Pancreas (tissue), 10 donors: ENCODE measurements at regions not wholly inside any gene's neighbourhood (a gene's known extent, or its start where the extent isn't known, plus 50 kb on each side); places are given as distances from the start of the nearest gene placed in this dataset.
"Not testable (repeated sequence)": the region's sequence is repeated elsewhere in the genome, so short reads cannot be mapped to it uniquely, and the experiment has no call there.

ENCODE experiments used
- ATAC-seq, 4 donors: fragments of 200-7000 bp; cut with Tn5 transposase; one replicate each; pipeline versions ENCODE4 v1.8.0 to v1.9.1; 2020; ENCODE audit warnings: mild to moderate bottlenecking in 4 of 4, moderate library complexity in 4 of 4
- DNase-seq, 6 donors: peaks; one replicate each; pipeline ENCODE4 v3.0.0-alpha.2; 2020
- FAIRE-seq: peaks from 2 replicates; lab custom pipeline; 2012; peaks lifted over from hg19 to GRCh38; lab: Jason Lieb, UNC
- H3K27ac ChIP-seq, 4 donors: fragments of 200-600 bp; sonication (generic); 1 replicate in 3 of 4; 2 replicates in 1 of 4; pipeline versions ENCODE4 v1.5.0 to v1.8.0; 2020
- H3K27me3 ChIP-seq, 4 donors: fragments of 200-600 bp; one replicate each; pipeline ENCODE4 v1.8.0; 2021
- H3K36me3 ChIP-seq, 3 donors: fragments of 200-600 bp; sonication (generic) in 1 of 3; one replicate each; pipeline versions ENCODE4 v1.5.0 to v1.8.0; 2020 to 2021
- H3K4me1 ChIP-seq, 3 donors: fragments of 200-600 bp; one replicate each; pipeline ENCODE4 v1.8.0; 2021
- H3K4me3 ChIP-seq, 4 donors: fragments of 200-600 bp; sonication (generic) in 2 of 4; one replicate each; pipeline versions ENCODE4 v1.5.0 to v1.8.0; 2020 to 2021
- H3K9me3 ChIP-seq, 4 donors: fragments of 200-600 bp; one replicate each; pipeline ENCODE4 v1.8.0; 2021
- WGBS, 2 donors: extraction: QIAGEN DNeasy Blood & Tissue Kit; methylation state at CpG; one replicate each; pipeline ENCODE4 v1.1.7; 2013; 5-methylcytosine and 5-hydroxymethylcytosine counted together
- intact Hi-C, 3 donors: fragments of 100-400 bp; cut with DNase I; formaldehyde crosslinking; loops; one replicate each; pipeline versions ENCODE4 v1.11.1 to v1.14.2; 2022
- TF ChIP-seq, protein P1 (sequence below), 4 donors: fragments of 200-600 bp; sonication (generic) in 3 of 4; IDR thresholded peaks; one replicate each; pipeline versions ENCODE4 v1.5.0 to v1.8.0; 2021; ENCODE audit warnings: antibody characterized with exemption in 4 of 4
- donor health status: healthy with polysubstance abuse.
- donor health status: DM: no; HTN: no; CAD: no; lungs with moderate emphysema.
- donor health status: DM: no; HTN: no; CAD: no.
- donor health status: control.
- donor health status: control.
- donor health status: Bipolar disorder and iron deficiency.
- donor health status: DM: yes; HTN: yes; CAD: no.
- donor health status: DM: no; HTN: no; CAD: no.
- donor health status: DM: no; HTN: no; CAD: no.
- donor health status: DM: yes; HTN: yes; CAD: no.

DNA sequence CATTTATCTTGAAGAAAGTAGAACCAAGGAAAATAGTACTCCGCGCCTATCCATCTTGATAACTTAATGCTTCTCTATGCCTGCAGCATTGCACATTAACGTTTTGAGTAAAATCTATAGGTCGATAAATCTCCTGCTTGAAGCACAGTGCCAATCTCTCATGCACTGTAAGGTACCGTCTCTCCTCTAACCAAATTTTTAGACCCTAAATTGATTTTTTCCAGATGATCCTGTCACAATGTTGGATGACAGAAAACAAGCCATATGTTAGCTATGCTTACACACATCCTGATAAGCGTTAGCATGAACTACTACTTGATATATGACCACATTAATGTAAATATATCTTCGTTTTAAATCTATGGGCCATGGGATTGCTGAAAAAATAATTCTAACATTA lies 723.8 kb upstream of the CDH6 start:
- DNase-seq (no peak), FAIRE-seq (no peak), ATAC-seq (no peak)
- Histone ChIP-seq H3K27me3 (no peaks in the 10 kb centered on the region), H3K36me3 (no peaks in the 10 kb centered on the region), H3K9me3 (no peaks in the 10 kb centered on the region), H3K27ac (no peak overlapping the region), H3K4me3 (no peak overlapping the region), H3K4me1 (no peaks in the 10 kb centered on the region)
- WGBS, 2 donors = 56 to 62% methylated on average over 7 of the region's 7 CpGs
- intact Hi-C loops = no loop called here
- TF ChIP-seq, protein P1, sequence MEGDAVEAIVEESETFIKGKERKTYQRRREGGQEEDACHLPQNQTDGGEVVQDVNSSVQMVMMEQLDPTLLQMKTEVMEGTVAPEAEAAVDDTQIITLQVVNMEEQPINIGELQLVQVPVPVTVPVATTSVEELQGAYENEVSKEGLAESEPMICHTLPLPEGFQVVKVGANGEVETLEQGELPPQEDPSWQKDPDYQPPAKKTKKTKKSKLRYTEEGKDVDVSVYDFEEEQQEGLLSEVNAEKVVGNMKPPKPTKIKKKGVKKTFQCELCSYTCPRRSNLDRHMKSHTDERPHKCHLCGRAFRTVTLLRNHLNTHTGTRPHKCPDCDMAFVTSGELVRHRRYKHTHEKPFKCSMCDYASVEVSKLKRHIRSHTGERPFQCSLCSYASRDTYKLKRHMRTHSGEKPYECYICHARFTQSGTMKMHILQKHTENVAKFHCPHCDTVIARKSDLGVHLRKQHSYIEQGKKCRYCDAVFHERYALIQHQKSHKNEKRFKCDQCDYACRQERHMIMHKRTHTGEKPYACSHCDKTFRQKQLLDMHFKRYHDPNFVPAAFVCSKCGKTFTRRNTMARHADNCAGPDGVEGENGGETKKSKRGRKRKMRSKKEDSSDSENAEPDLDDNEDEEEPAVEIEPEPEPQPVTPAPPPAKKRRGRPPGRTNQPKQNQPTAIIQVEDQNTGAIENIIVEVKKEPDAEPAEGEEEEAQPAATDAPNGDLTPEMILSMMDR (IDR thresholded peaks at IDR 0.05) = no peak

DNA sequence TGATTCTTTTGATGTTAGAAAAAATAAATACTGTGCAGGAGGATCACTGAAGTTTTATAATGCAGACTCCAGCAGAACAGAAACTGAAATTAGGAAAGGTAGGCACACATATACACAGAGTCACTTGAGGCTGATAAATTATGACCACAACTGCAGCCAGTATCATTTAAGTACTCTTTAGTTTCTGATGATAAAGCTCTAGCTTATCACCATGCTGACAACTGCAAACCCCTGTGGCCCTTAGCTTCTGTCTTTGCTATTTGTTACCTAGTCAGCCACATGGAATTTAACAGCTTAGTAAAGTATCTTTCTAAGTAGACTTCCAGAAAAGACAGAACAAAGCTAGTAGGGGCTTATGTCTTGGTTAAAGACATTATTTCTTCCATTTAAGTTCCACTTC lies 734.8 kb upstream of the CDH6 start:
- DNase-seq (no peak), FAIRE-seq (no peak), ATAC-seq (no peak)
- no peak overlapping the region for H3K27ac ChIP-seq
- intact Hi-C loops = no loop called here
- no peaks in the 10 kb centered on the region for H3K27me3 ChIP-seq
- H3K9me3 ChIP-seq = no peaks in the 10 kb centered on the region
- TF ChIP-seq, protein P1 (IDR thresholded peaks at IDR 0.05) = no peak
- H3K4me1 ChIP-seq = no peaks in the 10 kb centered on the region
- no peaks in the 10 kb centered on the region for H3K36me3 ChIP-seq
- H3K4me3 ChIP-seq = no peak overlapping the region

DNA sequence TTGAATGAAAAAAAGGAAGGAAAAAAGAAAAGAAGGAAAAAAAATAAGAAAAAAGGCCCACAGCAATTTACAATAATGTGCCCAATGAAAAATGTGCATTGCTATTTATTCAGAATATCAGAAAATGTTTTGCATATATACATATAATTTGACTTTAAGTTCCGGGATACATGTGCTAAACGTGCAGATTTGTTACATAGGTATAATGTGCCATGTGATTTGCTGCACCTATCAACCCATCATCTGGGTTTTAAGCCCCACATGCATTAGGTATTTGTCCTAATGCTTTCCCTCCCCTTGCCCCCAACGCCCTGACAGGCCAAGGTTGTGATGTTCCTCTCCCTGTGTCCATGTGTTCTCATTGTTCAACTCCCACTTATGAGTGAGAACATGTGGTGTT lies 738.0 kb upstream of the CDH6 start:
- H3K27me3 ChIP-seq, H3K4me1 ChIP-seq, FAIRE-seq, H3K27ac ChIP-seq, H3K9me3 ChIP-seq, ATAC-seq, intact Hi-C loops, H3K36me3 ChIP-seq, DNase-seq, H3K4me3 ChIP-seq: not testable (repeated sequence)
- 61 to 72% methylated on average over 3 of the region's 3 CpGs for WGBS, 2 donors

DNA sequence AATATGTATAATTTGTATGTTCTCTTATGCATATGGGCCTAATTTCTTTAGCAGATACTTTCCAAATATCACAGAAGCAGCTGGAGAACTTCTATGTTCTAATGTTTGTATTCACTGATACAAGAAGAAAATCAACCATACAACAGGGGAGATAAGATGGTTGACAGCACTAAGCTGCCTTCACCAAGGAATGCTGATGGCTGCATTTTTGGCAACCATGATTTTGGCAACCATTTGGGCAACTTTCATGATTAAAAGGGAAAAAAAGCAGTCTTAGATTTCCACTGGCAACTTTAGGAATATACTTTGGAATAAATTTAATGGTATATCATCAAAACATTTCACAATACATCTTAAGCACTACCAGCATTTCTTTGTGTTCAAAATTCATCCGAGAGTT lies 740.3 kb upstream of the CDH6 start:
- no peaks in the 10 kb centered on the region for H3K27me3 ChIP-seq
- no peaks in the 10 kb centered on the region for H3K4me1 ChIP-seq
- TF ChIP-seq, protein P1 (IDR thresholded peaks at IDR 0.05) = no peak
- no peak overlapping the region for H3K27ac ChIP-seq
- no peak for FAIRE-seq
- 48 to 52% methylated on average over 1 of the region's 1 CpG for WGBS, 2 donors
- no peak overlapping the region for H3K4me3 ChIP-seq
- intact Hi-C loops = no loop called here
- no peaks in the 10 kb centered on the region for H3K9me3 ChIP-seq
- no peak for ATAC-seq
- H3K36me3 ChIP-seq = no peaks in the 10 kb centered on the region
- DNase-seq = no peak

DNA sequence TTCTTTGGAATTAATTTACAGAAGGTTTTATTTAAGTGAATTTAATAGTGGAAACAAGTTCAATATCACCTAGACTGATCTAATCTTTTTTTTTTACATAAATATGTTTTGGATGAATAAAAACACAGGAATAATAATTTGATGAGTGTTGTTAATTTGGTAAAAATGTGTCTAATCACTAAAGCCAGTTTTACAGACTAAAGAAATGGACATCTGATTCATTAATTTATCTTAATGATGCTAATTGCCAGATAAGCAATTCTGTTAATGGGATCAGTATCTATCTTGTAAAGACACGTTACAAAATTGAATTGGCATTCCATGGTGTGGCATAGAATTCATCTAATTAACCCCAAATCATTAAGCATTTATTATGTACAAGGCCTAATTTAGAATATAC lies 743.3 kb upstream of the CDH6 start:
- Histone ChIP-seq H3K4me1 (no peaks in the 10 kb centered on the region), H3K27me3 (no peaks in the 10 kb centered on the region), H3K4me3 (no peak overlapping the region), H3K27ac (no peak overlapping the region), H3K36me3 (no peaks in the 10 kb centered on the region), H3K9me3 (no peaks in the 10 kb centered on the region)
- no peak for ATAC-seq
- intact Hi-C loops = no loop called here
- DNase-seq = no peak
- 27 to 33% methylated on average over 1 of the region's 1 CpG for WGBS, 2 donors
- TF ChIP-seq, protein P1 (IDR thresholded peaks at IDR 0.05) = no peak
- FAIRE-seq = no peak

DNA sequence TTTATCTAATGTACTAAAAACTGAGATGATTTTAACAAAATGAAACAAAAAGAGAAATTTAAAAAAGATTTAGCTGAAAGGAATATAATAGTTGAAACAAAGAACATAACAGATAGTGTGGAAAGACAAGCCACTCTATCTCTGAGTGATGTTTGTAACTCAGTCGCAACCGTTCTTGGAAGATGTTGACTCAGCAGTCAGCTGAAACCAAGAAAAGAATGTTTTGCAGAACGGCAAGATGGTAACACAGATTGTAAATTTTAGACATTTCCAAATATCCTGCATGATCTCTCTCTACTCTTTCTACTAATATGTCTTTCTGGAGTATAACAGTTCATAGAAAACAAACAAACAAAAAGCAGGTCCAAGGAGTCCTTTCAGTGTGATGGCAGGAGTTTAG lies 746.1 kb upstream of the CDH6 start:
- WGBS, 2 donors = 41 to 58% methylated on average over 3 of the region's 3 CpGs

More for the DNA sequence above, 746.1 kb upstream of the CDH6 start:
- ATAC-seq (no peak), DNase-seq (no peak), FAIRE-seq (no peak)
- H3K27ac ChIP-seq = no peak overlapping the region
- H3K36me3 ChIP-seq = no peaks in the 10 kb centered on the region
- H3K27me3 ChIP-seq = no peaks in the 10 kb centered on the region
- TF ChIP-seq, protein P1 (IDR thresholded peaks at IDR 0.05) = no peak
- H3K9me3 ChIP-seq = no peaks in the 10 kb centered on the region
- intact Hi-C loops = no loop called here
- H3K4me3 ChIP-seq = no peak overlapping the region
- no peaks in the 10 kb centered on the region for H3K4me1 ChIP-seq
